GM21723 (cell line): ENCODE measurements at regions not wholly inside any gene's neighbourhood (a gene's known extent, or its start where the extent isn't known, plus 50 kb on each side); places are given as distances from the start of the nearest gene placed in this dataset.
"Not testable (repeated sequence)": the region's sequence is repeated elsewhere in the genome, so short reads cannot be mapped to it uniquely, and the experiment has no call there.

ENCODE experiments used
- ATAC-seq: cut with Tn5 transposase; IDR thresholded peaks from one replicate; pipeline ENCODE4 v1.9.1; 2021; ENCODE audit warnings: mild to moderate bottlenecking, moderate library complexity; ENCODE audit not compliant: unreplicated experiment

GRCh38 chr5:124200381-124200780 is 546.1 kb downstream of the ZNF608 start:
- ATAC-seq: no peak

- no peak for ATAC-seq
These were observed 546.5 kb downstream of the ZNF608 start for GRCh38 chr5:124199893-124200292.

GRCh38 chr5:124195411-124195810 is 551.0 kb downstream of the ZNF608 start:
- no peak for ATAC-seq

GRCh38 chr5:124194282-124194681 is 552.2 kb downstream of the ZNF608 start:
- ATAC-seq: no peak

- no peak for ATAC-seq
These were observed 553.1 kb downstream of the ZNF608 start for GRCh38 chr5:124193371-124193789.

GRCh38 chr5:124192716-124193115 is 553.7 kb downstream of the ZNF608 start:
- ATAC-seq: no peak

GRCh38 chr5:124185716-124186115 is 560.7 kb downstream of the ZNF608 start:
- ATAC-seq: no peak

- ATAC-seq: no peak
These were observed 564.3 kb downstream of the ZNF608 start for GRCh38 chr5:124182133-124182532.

- no peak for ATAC-seq
These were observed 565.5 kb downstream of the ZNF608 start for GRCh38 chr5:124180875-124181461.

GRCh38 chr5:124180299-124180874 is 566.1 kb downstream of the ZNF608 start:
- no peak for ATAC-seq

GRCh38 chr5:124179819-124180218 is 566.6 kb downstream of the ZNF608 start:
- no peak for ATAC-seq

- no peak for ATAC-seq
These were observed 568.4 kb downstream of the ZNF608 start for GRCh38 chr5:124178050-124178449.

GRCh38 chr5:124176692-124177091 is 569.7 kb downstream of the ZNF608 start:
- no peak for ATAC-seq

GRCh38 chr5:124173386-124173785 is 573.1 kb downstream of the ZNF608 start:
- ATAC-seq: no peak

- no peak for ATAC-seq
These were observed 573.9 kb downstream of the ZNF608 start for GRCh38 chr5:124172389-124173003.

GRCh38 chr5:124168093-124168492 is 578.3 kb downstream of the ZNF608 start:
- not testable (repeated sequence) for ATAC-seq

GRCh38 chr5:124162767-124163532 is 583.5 kb downstream of the ZNF608 start:
- no peak for ATAC-seq

- ATAC-seq: no peak
These were observed 585.2 kb downstream of the ZNF608 start for GRCh38 chr5:124161266-124161665.

- no peak for ATAC-seq
These were observed 586.2 kb downstream of the ZNF608 start for GRCh38 chr5:124160265-124160664.

GRCh38 chr5:124157320-124157719 is 589.1 kb downstream of the ZNF608 start:
- peak; percentile 82 for ATAC-seq

GRCh38 chr5:124156415-124156996 is 589.9 kb downstream of the ZNF608 start:
- ATAC-seq: no peak
